Naive thymus-derived CD4-positive, alpha-beta T cell (primary cell): ENCODE measurements at regions not wholly inside any gene's neighbourhood (a gene's known extent, or its start where the extent isn't known, plus 50 kb on each side); places are given as distances from the start of the nearest gene placed in this dataset.

ENCODE experiments used
- ATAC-seq: fragments of 150-1000 bp; cut with Tn5 transposase; 2 replicates; pipeline ENCODE4 v1.10.0; 2021; ENCODE audit warnings: mild to moderate bottlenecking, moderate library complexity
- CTCF ChIA-PET: fragments of 350-600 bp; sonication (Branson Sonifier 250); formaldehyde crosslinking; loops from one replicate; lab custom pipeline; 2021; ENCODE audit warnings: antibody characterized with exemption; lab: Charles Lee
- POLR2A ChIA-PET: fragments of 350-600 bp; sonication (Branson Sonifier 250); formaldehyde crosslinking; loops from one replicate; lab custom pipeline; 2021; ENCODE audit warnings: antibody characterized with exemption, inconsistent platforms; lab: Charles Lee
- DNase-seq, 9 donors: peaks; one replicate each; pipeline versions ENCODE4 v3.0.0 to v3.0.0-alpha.2; 2020 to 2022; ENCODE audit warnings: mixed read lengths in 1 of 9
- H3K27ac ChIP-seq: one replicate; pipeline ENCODE4 v1.7.0; 2013; ENCODE audit warnings: mild to moderate bottlenecking, low read depth, low read length, moderate library complexity
- H3K27me3 ChIP-seq, 2 donors: one replicate each; pipeline ENCODE4 v1.7.0; 2013; ENCODE audit warnings: low read length in 2 of 2, mild to moderate bottlenecking in 2 of 2, moderate library complexity in 2 of 2; ENCODE audit not compliant: control insufficient read depth in 2 of 2, insufficient read depth in 2 of 2
- H3K36me3 ChIP-seq, 3 experiments: 1 replicate in 2 of 3; 2 replicates in 1 of 3; pipeline ENCODE4 v1.7.0; 2013; ENCODE audit warnings: low read length in 3 of 3, mild to moderate bottlenecking in 3 of 3, moderate library complexity in 1 of 3; ENCODE audit not compliant: insufficient read depth in 3 of 3, control insufficient read depth in 2 of 3
- H3K4me1 ChIP-seq, 2 donors: one replicate each; pipeline ENCODE4 v1.7.0; 2013; ENCODE audit warnings: low read length in 2 of 2, mild to moderate bottlenecking in 2 of 2, moderate library complexity in 1 of 2; ENCODE audit not compliant: control insufficient read depth in 2 of 2, insufficient read depth in 2 of 2
- H3K4me3 ChIP-seq: 2 replicates; pipeline ENCODE4 v1.7.0; 2013; ENCODE audit warnings: mild to moderate bottlenecking, low read length
- H3K9me3 ChIP-seq, 3 experiments: 1 replicate in 2 of 3; 2 replicates in 1 of 3; pipeline ENCODE4 v1.7.0; 2013; ENCODE audit warnings: low read length in 3 of 3; ENCODE audit not compliant: control insufficient read depth in 2 of 3
- H3K27ac Mint-ChIP-seq, 9 donors: one replicate each; pipeline ENCODE4 v1.8.0; 2020 to 2022; ENCODE audit warnings: mixed read lengths in 9 of 9, mild to moderate bottlenecking in 8 of 9, moderate library complexity in 5 of 9, inconsistent platforms in 2 of 9
- H3K27me3 Mint-ChIP-seq, 5 donors: one replicate each; pipeline ENCODE4 v1.8.0; 2021 to 2022; ENCODE audit warnings: mixed read lengths in 5 of 5, mild to moderate bottlenecking in 1 of 5
- H3K36me3 Mint-ChIP-seq, 5 donors: one replicate each; pipeline ENCODE4 v1.8.0; 2020 to 2022; ENCODE audit warnings: mixed read lengths in 5 of 5, mild to moderate bottlenecking in 3 of 5, inconsistent platforms in 1 of 5
- H3K4me1 Mint-ChIP-seq, 7 donors: one replicate each; pipeline ENCODE4 v1.8.0; 2020 to 2022; ENCODE audit warnings: mixed read lengths in 7 of 7, mild to moderate bottlenecking in 3 of 7, inconsistent platforms in 1 of 7
- H3K4me3 Mint-ChIP-seq, 10 donors: one replicate each; pipeline ENCODE4 v1.8.0; 2020 to 2022; ENCODE audit warnings: mild to moderate bottlenecking in 10 of 10, mixed read lengths in 10 of 10, moderate library complexity in 6 of 10, inconsistent platforms in 2 of 10
- H3K9me3 Mint-ChIP-seq, 11 donors: one replicate each; pipeline ENCODE4 v1.8.0; 2020 to 2022; ENCODE audit warnings: mixed read lengths in 11 of 11, mild to moderate bottlenecking in 4 of 11, inconsistent platforms in 1 of 11, moderate library complexity in 1 of 11
- intact Hi-C, 2 donors: fragments of 100-400 bp; cut with micrococcal nuclease; formaldehyde crosslinking; loops; one replicate each; pipeline ENCODE4 v1.15.1; 2023

DNA sequence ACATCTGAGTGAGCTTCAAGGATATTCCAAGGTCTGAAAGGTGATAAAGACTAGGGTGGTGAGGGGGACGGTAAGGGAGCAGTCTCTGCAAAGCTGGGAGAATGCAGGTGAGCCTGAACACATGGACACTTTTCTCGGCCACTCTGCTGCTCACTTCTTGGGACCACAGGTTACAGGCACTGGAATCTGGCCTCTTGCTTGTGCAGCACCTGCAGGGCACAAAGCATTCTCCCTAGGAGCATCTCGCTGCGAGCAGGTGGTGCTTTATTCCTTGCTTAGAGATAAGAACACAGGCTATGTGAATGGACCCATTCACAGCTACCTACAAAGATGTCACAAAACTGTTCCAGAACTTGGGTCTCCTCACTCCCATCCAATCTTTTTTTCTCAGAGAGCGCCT is 153.2 kb downstream of the DDX1 start:
- Histone ChIP-seq H3K27me3 (no peaks in the 10 kb centered on the region), H3K9me3 (no peaks in the 10 kb centered on the region), H3K4me1 (no peaks in the 10 kb centered on the region), H3K4me3 (no peak overlapping the region), H3K36me3 (no peaks in the 10 kb centered on the region), H3K27ac (no peak overlapping the region)
- Mint-ChIP-seq H3K4me1 (no peaks in the 10 kb centered on the region), H3K27me3 (peaks cover 8 to 27% (median 20%) of the 10 kb centered on the region in 5 donors), H3K27ac (no peak overlapping the region), H3K4me3 (no peak overlapping the region), H3K9me3 (peaks cover 0 to 14% (median 9%) of the 10 kb centered on the region in 11 donors), H3K36me3 (no peaks in the 10 kb centered on the region)
- ChIA-PET CTCF (no interaction called here), POLR2A (no interaction called here)
- intact Hi-C loops: no loop called here
- DNase-seq (no peak), ATAC-seq (no peak)

DNA sequence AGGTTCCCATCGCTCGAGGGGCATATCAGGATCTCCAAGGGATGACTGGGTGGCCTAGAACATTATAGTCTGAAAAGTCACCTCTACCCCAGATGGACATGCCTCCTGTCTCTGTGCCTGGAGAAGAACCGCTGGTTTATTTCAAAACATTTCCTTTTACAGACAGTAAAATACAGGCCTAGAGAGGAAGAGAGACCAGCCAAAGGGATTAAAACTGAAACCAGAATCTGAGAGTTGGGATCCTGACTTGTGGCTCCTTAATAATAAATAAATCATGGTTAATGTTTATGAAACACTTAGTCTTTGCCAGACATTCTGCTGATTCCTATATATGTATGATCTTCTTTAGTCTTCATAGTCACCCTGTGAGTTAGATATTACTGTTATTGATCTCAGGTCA is 153.7 kb downstream of the DDX1 start:
- intact Hi-C loops: no loop called here
- DNase-seq (no peak), ATAC-seq (no peak)
- H3K27ac Mint-ChIP-seq: no peak overlapping the region
- Histone ChIP-seq H3K27ac (no peak overlapping the region), H3K27me3 (no peaks in the 10 kb centered on the region), H3K4me3 (no peak overlapping the region), H3K36me3 (no peaks in the 10 kb centered on the region), H3K4me1 (no peaks in the 10 kb centered on the region), H3K9me3 (no peaks in the 10 kb centered on the region)
- no peaks in the 10 kb centered on the region for H3K4me1 Mint-ChIP-seq
- peaks cover 0 to 14% (median 9%) of the 10 kb centered on the region in 11 donors for H3K9me3 Mint-ChIP-seq
- peaks cover 8 to 26% (median 20%) of the 10 kb centered on the region in 5 donors for H3K27me3 Mint-ChIP-seq
- ChIA-PET POLR2A (no interaction called here), CTCF (no interaction called here)
- H3K36me3 Mint-ChIP-seq: no peaks in the 10 kb centered on the region
- H3K4me3 Mint-ChIP-seq: no peak overlapping the region

DNA sequence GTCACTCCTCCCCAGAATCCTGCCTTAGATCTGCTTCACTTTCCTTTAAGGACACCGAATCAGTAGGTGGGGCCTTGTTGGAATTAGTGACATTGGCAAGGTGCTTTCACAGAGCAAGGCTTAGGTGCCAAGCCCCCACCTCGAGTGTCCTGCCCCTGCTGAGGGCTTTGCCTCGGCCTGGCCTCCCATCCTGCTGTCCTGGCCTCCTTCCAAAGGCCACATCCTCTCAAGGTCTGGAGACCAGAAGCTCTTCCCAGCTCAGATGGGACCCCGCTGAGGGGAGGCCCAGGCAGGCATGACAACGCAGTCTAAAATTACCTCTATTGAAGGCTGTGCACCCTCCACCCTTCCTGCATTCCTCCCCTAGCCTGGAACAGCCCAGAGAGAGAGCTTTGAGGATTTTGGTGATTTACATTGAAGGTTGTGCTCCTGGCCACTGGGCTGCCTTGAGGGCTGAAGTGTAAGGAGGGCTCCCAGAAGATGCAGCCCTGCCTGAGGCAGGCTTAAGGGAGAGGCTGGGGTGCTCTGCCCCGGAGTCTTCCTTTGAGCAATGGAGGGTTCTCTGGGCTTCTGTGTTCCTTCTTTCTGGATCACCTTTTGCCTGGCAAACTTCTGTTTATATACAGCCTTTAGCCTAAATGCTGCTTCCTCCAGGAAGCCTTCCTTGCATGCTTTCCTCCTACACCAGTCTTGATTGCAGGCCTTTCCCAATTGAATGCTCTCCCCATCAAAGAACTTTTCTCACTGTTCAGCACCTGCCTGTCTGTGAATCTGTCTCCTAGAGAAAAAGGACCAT is 154.4 kb downstream of the DDX1 start:
- intact Hi-C loops: no loop called here
- Mint-ChIP-seq H3K27ac (no peak overlapping the region), H3K4me1 (no peaks in the 10 kb centered on the region), H3K27me3 (peaks cover 8 to 21% (median 15%) of the 10 kb centered on the region in 5 donors), H3K9me3 (peaks cover 0 to 8% (median 5%) of the 10 kb centered on the region in 11 donors), H3K36me3 (no peaks in the 10 kb centered on the region), H3K4me3 (no peak overlapping the region)
- ChIA-PET CTCF (no interaction called here), POLR2A (no interaction called here)
- no peak overlapping the region for H3K4me3 ChIP-seq
- H3K36me3 ChIP-seq: no peaks in the 10 kb centered on the region
- no peak overlapping the region for H3K27ac ChIP-seq
- H3K9me3 ChIP-seq: no peaks in the 10 kb centered on the region
- ATAC-seq: no peak
- DNase-seq: no peak
- H3K27me3 ChIP-seq: no peaks in the 10 kb centered on the region
- H3K4me1 ChIP-seq: no peaks in the 10 kb centered on the region

DNA sequence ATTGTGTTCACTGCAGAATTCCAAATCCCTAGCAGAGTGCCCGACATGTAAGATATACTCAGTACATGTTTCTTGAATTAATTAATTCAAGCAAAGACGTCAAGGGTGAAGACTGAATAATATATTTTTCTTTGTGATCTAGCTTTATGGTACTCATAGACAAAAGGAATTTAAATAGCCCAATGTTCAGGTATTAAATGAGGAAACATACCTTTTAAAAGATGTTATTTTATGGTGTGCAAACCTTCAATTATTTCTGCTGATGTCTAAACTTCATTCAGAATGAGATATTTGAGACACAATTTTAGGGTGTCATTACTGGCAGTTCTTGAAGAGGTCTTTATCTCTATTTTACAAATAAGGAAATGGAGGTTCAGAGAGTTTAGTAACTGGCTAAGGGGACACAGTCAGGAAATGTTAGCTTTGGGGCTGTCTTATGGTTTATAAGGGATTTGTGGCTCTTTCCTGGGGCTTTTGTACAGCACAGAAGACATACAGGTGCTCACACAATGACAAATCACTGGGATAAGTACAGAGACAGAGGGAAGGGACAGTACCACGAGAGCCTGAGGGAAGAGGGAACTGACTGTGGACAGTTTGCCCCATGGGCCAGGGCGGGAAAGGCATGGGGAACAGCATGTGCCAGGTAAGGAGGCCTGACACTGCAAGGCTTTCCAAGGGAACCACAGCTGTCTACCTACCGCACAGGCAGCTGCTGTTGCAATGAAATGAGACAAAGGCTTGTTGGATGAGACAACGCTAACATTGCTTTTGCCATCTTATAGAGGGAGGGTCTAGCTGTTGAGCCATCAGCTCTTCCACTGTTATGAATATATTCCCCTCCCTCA is 155.3 kb downstream of the DDX1 start:
- Mint-ChIP-seq H3K4me1 (no peaks in the 10 kb centered on the region), H3K27me3 (peaks cover 7 to 20% (median 15%) of the 10 kb centered on the region in 5 donors), H3K27ac (no peak overlapping the region), H3K36me3 (no peaks in the 10 kb centered on the region), H3K9me3 (peaks cover 0 to 6% (median 2%) of the 10 kb centered on the region in 11 donors), H3K4me3 (no peak overlapping the region)
- intact Hi-C loops: no loop called here
- ATAC-seq (no peak), DNase-seq (no peak)
- Histone ChIP-seq H3K9me3 (no peaks in the 10 kb centered on the region), H3K36me3 (no peaks in the 10 kb centered on the region), H3K4me1 (no peaks in the 10 kb centered on the region), H3K27ac (no peak overlapping the region), H3K4me3 (no peak overlapping the region), H3K27me3 (no peaks in the 10 kb centered on the region)
- ChIA-PET CTCF (no interaction called here), POLR2A (no interaction called here)

DNA sequence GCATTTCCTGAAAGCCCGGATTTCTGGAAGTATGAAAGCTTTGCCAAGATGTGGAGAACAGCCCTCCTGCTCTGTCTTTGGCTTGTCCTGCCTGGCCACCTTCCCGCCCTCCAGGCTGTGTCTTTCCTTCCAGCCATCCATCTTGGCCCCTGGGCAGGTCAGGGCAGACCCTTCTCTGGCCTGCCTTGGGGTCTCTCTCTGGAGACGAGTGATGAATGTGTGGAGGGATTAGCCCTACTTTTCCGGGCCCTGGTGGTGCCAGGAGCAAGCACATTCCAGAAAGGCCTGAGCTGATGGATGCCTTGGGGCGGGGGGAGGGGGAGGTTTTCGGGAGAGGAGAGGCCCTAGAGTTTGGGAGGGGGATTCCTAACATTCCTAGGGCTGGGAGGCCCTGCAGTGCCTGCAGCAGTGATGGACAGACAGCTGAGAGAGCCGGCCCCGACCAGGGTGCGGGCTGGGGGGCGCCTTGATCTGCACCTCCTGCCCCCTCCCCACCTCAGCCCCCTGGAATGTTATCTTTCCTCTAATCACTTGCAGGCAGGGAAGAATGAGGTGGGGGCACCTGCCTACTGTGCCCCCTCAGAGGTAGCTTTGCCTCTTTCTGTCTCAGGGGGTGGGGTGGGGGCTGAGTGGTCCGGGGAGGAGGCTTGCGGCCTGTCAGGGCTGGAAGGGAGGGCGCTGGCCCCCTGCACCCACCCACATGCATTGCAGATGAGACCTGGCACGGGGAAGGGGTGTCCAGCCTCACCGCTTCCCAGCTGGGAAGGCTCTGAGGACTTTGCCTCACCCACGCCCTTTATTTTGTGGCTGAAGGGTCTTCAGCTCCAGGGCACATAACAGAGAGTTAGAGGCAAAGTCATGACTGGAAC is 156.2 kb downstream of the DDX1 start:
- Histone ChIP-seq H3K27ac (no peak overlapping the region), H3K4me3 (no peak overlapping the region), H3K9me3 (no peaks in the 10 kb centered on the region), H3K27me3 (no peaks in the 10 kb centered on the region), H3K4me1 (no peaks in the 10 kb centered on the region), H3K36me3 (no peaks in the 10 kb centered on the region)
- ATAC-seq (no peak), DNase-seq (no peak)
- POLR2A ChIA-PET: no interaction called here
- no peak overlapping the region for H3K4me3 Mint-ChIP-seq
- H3K27me3 Mint-ChIP-seq: peaks cover 2 to 20% (median 15%) of the 10 kb centered on the region in 5 donors
- no peaks in the 10 kb centered on the region for H3K4me1 Mint-ChIP-seq
- intact Hi-C loops: no loop called here
- CTCF ChIA-PET: no interaction called here
- no peaks in the 10 kb centered on the region for H3K36me3 Mint-ChIP-seq
- H3K27ac Mint-ChIP-seq: no peak overlapping the region
- H3K9me3 Mint-ChIP-seq: peaks cover 0 to 3% (median 0%) of the 10 kb centered on the region in 11 donors

DNA sequence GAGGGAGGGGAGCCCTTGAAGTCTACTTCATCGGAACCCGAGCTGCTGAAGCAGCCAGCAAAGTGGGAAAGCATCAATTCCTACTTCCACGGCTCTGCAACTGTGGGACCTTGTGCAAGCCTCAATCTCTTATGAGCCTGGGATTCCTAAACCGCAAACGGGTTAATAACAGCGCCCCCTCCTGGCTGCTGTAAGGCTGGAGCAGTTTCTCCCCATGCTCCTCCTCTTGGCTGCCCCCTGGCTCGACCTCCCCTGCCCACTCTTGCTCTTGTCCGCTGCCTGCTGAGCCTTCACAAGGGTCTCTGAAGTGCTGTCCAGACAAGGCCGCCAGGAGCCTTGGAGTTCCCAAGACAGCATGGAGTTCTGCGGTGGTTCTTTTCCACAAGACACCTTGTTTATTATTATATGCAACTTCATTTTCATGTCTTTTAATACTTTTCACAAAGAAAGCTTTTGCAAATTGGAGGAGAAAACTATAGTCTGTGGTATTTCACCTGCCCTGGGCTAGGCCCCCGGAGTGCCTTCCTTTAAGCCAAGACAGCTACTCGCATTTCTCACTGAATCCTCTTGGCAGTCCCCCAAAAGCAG is 157.2 kb downstream of the DDX1 start:
- DNase-seq (no peak), ATAC-seq (no peak)
- POLR2A ChIA-PET: no interaction called here
- H3K27me3 ChIP-seq: no peaks in the 10 kb centered on the region
- CTCF ChIA-PET: no interaction called here
- H3K9me3 Mint-ChIP-seq: peaks cover 0 to 2% (median 0%) of the 10 kb centered on the region in 11 donors
- no peaks in the 10 kb centered on the region for H3K4me1 Mint-ChIP-seq
- H3K36me3 ChIP-seq: no peaks in the 10 kb centered on the region
- no peak overlapping the region for H3K4me3 ChIP-seq
- H3K9me3 ChIP-seq: no peaks in the 10 kb centered on the region
- H3K4me3 Mint-ChIP-seq: no peak overlapping the region
- no peaks in the 10 kb centered on the region for H3K4me1 ChIP-seq
- H3K27ac Mint-ChIP-seq: no peak overlapping the region
- H3K27me3 Mint-ChIP-seq: peaks cover 0 to 16% (median 12%) of the 10 kb centered on the region in 5 donors
- no peak overlapping the region for H3K27ac ChIP-seq
- intact Hi-C loops: no loop called here
- H3K36me3 Mint-ChIP-seq: no peaks in the 10 kb centered on the region
